DMS153 treated with DMSO at 0.1 percent for 48 hours (cell line): ENCODE measurements at regions not wholly inside any gene's neighbourhood (a gene's known extent, or its start where the extent isn't known, plus 50 kb on each side); places are given as distances from the start of the nearest gene placed in this dataset.

ENCODE experiments used
- DNase-seq: peaks from one replicate; lab custom pipeline; 2025; ENCODE audit not compliant: unreplicated experiment; lab: John Stamatoyannopoulos, UW

DNA sequence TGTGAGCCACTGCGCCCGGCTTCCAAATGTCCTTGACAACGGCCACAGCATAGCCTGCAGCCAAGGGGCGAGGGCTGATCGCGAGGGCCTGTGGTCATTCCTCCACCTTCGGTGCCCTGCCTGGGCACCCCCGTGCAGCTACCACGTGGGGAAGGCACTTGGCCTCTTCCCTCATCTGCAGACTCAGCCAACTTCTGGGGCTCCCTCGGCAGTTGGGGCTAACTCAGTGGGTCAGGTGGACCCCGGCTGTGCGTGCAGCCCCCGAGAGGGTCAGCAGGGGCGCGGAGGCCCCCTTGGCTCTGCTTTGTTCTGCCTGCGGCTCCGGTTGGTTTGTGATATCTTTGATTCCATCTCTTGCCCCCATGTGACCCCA lies 52.9 kb upstream of the BHLHE23 start:
- DNase-seq, result no peak

GRCh38 chr20:63058696-63059335 lies 52.1 kb upstream of the BHLHE23 start:
- no peak for DNase-seq

GRCh38 chr20:63057171-63058117 lies 50.7 kb upstream of the BHLHE23 start:
- DNase-seq, result no peak

GRCh38 chr20:63056236-63057170 lies 49.7 kb upstream of the BHLHE23 start:
- DNase-seq, result no peak
